GM21717 (cell line): ENCODE measurements at regions not wholly inside any gene's neighbourhood (a gene's known extent, or its start where the extent isn't known, plus 50 kb on each side); places are given as distances from the start of the nearest gene placed in this dataset.
A peak's percentile ranks its signal among the peaks of the same experiment; 100 is the strongest.

Source experiments
- ATAC-seq: cut with Tn5 transposase; IDR thresholded peaks from one replicate; pipeline ENCODE4 v1.9.1; 2021; ENCODE audit warnings: mild to moderate bottlenecking, moderate library complexity; ENCODE audit not compliant: unreplicated experiment

- ATAC-seq = no peak
Measured at GRCh38 chr1:214977700-214978374, 104.7 kb upstream of the KCNK2 start.

- ATAC-seq = no peak
Measured at GRCh38 chr1:214979191-214979590, 103.3 kb upstream of the KCNK2 start.

- ATAC-seq = no peak
Measured at GRCh38 chr1:214980921-214981320, 101.6 kb upstream of the KCNK2 start.

GRCh38 chr1:214983126-214983869 is 99.2 kb upstream of the KCNK2 start:
- ATAC-seq = no peak

- ATAC-seq = no peak
Measured at GRCh38 chr1:214989341-214989740, 93.2 kb upstream of the KCNK2 start.

GRCh38 chr1:214990619-214991018 is 91.9 kb upstream of the KCNK2 start:
- no peak for ATAC-seq

GRCh38 chr1:214991691-214992315 is 90.7 kb upstream of the KCNK2 start:
- no peak for ATAC-seq

GRCh38 chr1:214993419-214993818 is 89.1 kb upstream of the KCNK2 start:
- ATAC-seq = no peak

- no peak for ATAC-seq
Measured at GRCh38 chr1:214997685-214998084, 84.9 kb upstream of the KCNK2 start.

- peak; percentile 96 for ATAC-seq
Measured at GRCh38 chr1:215001419-215002021, 81.0 kb upstream of the KCNK2 start.

- no peak for ATAC-seq
Measured at GRCh38 chr1:215002471-215002870, 80.1 kb upstream of the KCNK2 start.

GRCh38 chr1:215003686-215004085 is 78.9 kb upstream of the KCNK2 start:
- no peak for ATAC-seq

- no peak for ATAC-seq
Measured at GRCh38 chr1:215004121-215004827, 78.3 kb upstream of the KCNK2 start.

GRCh38 chr1:215005078-215005477 is 77.5 kb upstream of the KCNK2 start:
- no peak for ATAC-seq

- ATAC-seq = no peak
Measured at GRCh38 chr1:215005656-215006345, 76.7 kb upstream of the KCNK2 start.

- no peak for ATAC-seq
Measured at GRCh38 chr1:215007880-215008279, 74.7 kb upstream of the KCNK2 start.

GRCh38 chr1:215018555-215018954 is 64.0 kb upstream of the KCNK2 start:
- no peak for ATAC-seq

GRCh38 chr1:215022204-215022603 is 60.3 kb upstream of the KCNK2 start:
- ATAC-seq = no peak

GRCh38 chr1:215022741-215023141 is 59.8 kb upstream of the KCNK2 start:
- no peak for ATAC-seq

- no peak for ATAC-seq
Measured at GRCh38 chr1:215023155-215023832, 59.2 kb upstream of the KCNK2 start.
